ENCODE measurements at regions not wholly inside any gene's neighbourhood (a gene's known extent, or its start where the extent isn't known, plus 50 kb on each side); places are given as distances from the start of the nearest gene placed in this dataset.

GRCh38 chr20:10978019-10978702 lies 304.4 kb upstream of the JAG1 start:
- WGBS (ENCODE audit: low lambda C conversion rate), result 66% methylated on average over 4 of the region's 4 CpGs
- no peaks in the 10 kb centered on the region for H3K36me3 ChIP-seq (replicated peaks in 1 of 2; ENCODE audit: control insufficient read depth in 1 of 2, insufficient read depth in 2 of 2, low read length in 1 of 2)
- ChIA-PET POLR2A (no interaction called here), CTCF (no interaction called here)
- no peak overlapping the region for H3K4me3 ChIP-seq (ENCODE audit: low read depth in 2 of 2, low read length in 1 of 2)
- no peaks in the 10 kb centered on the region for H3K79me2 ChIP-seq (ENCODE audit: insufficient read depth)
- no peak overlapping the region for H3K27ac ChIP-seq (ENCODE audit: low read depth in 2 of 2, low read length in 1 of 2)
- H3K4me2 ChIP-seq, result no peak overlapping the region
- TF ChIP-seq USF2 (IDR thresholded peaks at IDR 0.05; ENCODE audit: borderline replicate concordance, low read depth, low read length) (no peak), SMC3 (IDR thresholded peaks at IDR 0.05; ENCODE audit: low read depth, low read length) (no peak), GATA2 (CRISPR knock-in tag; IDR thresholded peaks at IDR 0.05) (no peak), POLR2AphosphoS5 (IDR thresholded peaks at IDR 0.05; ENCODE audit: low read depth, low read length) (no peak), EP300 (IDR thresholded peaks at IDR 0.05; ENCODE audit: borderline replicate concordance in 1 of 2, low read depth in 1 of 2, low read length in 1 of 2) (no peak), NFIC (IDR thresholded peaks at IDR 0.05; ENCODE audit: borderline replicate concordance) (no peak), MEF2A (IDR thresholded peaks at IDR 0.05; ENCODE audit: borderline replicate concordance, low read depth) (no peak), RFX5 (IDR thresholded peaks at IDR 0.05; ENCODE audit: low read length) (no peak), MAX (IDR thresholded peaks at IDR 0.05; ENCODE audit: low read depth) (no peak), TEAD4 (IDR thresholded peaks at IDR 0.05; ENCODE audit: borderline replicate concordance, insufficient read depth) (no peak), MXI1 (IDR thresholded peaks at IDR 0.05; ENCODE audit: low read depth, low read length) (no peak), ZBTB33 (IDR thresholded peaks at IDR 0.05; ENCODE audit: borderline replicate concordance, low read depth) (no peak), NRF1 (IDR thresholded peaks at IDR 0.05; ENCODE audit: low read depth, low read length) (no peak), FOSL2 (IDR thresholded peaks at IDR 0.05; ENCODE audit: borderline replicate concordance, low read depth) (no peak), PBX3 (IDR thresholded peaks at IDR 0.05) (no peak)
- H3K27me3 ChIP-seq (ENCODE audit: insufficient read depth), result no peaks in the 10 kb centered on the region
- no peak overlapping the region for H3K9ac ChIP-seq
- H3K4me1 ChIP-seq (ENCODE audit: control insufficient read depth in 1 of 2, insufficient read depth in 2 of 2, low read depth in 1 of 2, low read length in 1 of 2), result no peaks in the 10 kb centered on the region
- no peaks in the 10 kb centered on the region for H3K9me2 ChIP-seq
- H2AFZ ChIP-seq (ENCODE audit: low read depth), result no peak overlapping the region
- no peak for DNase-seq
- no peaks in the 10 kb centered on the region for H3F3A ChIP-seq (replicated peaks; ENCODE audit: insufficient read depth)
- no peaks in the 10 kb centered on the region for H4K20me1 ChIP-seq (ENCODE audit: insufficient read depth)
- H3K9me3 ChIP-seq, result no peaks in the 10 kb centered on the region
